Esophagus squamous epithelium (tissue), 5 donors: ENCODE measurements at regions not wholly inside any gene's neighbourhood (a gene's known extent, or its start where the extent isn't known, plus 50 kb on each side); places are given as distances from the start of the nearest gene placed in this dataset.

Experiments used
- DNase-seq: peaks from one replicate; lab custom pipeline; 2025; lab: John Stamatoyannopoulos, UW
- H3K27ac ChIP-seq, 4 donors: fragments of 200-600 bp; sonication (generic); one replicate each; pipeline ENCODE4 v1.5.1; 2016 to 2019; ENCODE audit warnings: mild to moderate bottlenecking in 1 of 4
- H3K27me3 ChIP-seq, 4 donors: fragments of 200-600 bp; sonication (generic); 1 replicate in 3 of 4; 2 replicates in 1 of 4; pipeline versions ENCODE4 v1.5.1 to v1.6.0; 2017 to 2021; ENCODE audit warnings: antibody characterized with exemption in 1 of 4
- H3K36me3 ChIP-seq, 3 donors: fragments of 200-600 bp; sonication (generic); one replicate each; pipeline ENCODE4 v1.5.1; 2016 to 2019
- H3K4me1 ChIP-seq, 3 donors: fragments of 200-600 bp; sonication (generic); one replicate each; pipeline ENCODE4 v1.5.1; 2017 to 2019
- H3K4me3 ChIP-seq, 4 donors: fragments of 200-600 bp; sonication (generic); 1 replicate in 3 of 4; 2 replicates in 1 of 4; pipeline ENCODE4 v1.5.1; 2016 to 2019; ENCODE audit warnings: mild to moderate bottlenecking in 2 of 4, moderate library complexity in 1 of 4
- H3K9me3 ChIP-seq, 3 donors: fragments of 200-600 bp; sonication (generic); one replicate each; pipeline ENCODE4 v1.5.1; 2016 to 2019
- POLR2A ChIP-seq, 4 donors: fragments of 450-650 bp; IDR thresholded peaks; one replicate each; pipeline ENCODE4 v1.6.1; 2017; ENCODE audit warnings: antibody characterized with exemption in 4 of 4, mild to moderate bottlenecking in 4 of 4, moderate library complexity in 3 of 4
- WGBS, 2 donors: methylation state at CpG; one replicate each; pipeline ENCODE4 v1.1.5; 2018; 5-methylcytosine and 5-hydroxymethylcytosine counted together
- intact Hi-C: fragments of 100-400 bp; cut with DNase I; formaldehyde crosslinking; loops from one replicate; pipeline ENCODE4 v1.15.0; 2022
- TF ChIP-seq, protein P1 (sequence below), 6 experiments: fragments of 450-650 bp in 4 of 6; fragments of 200-600 bp in 2 of 6; sonication (generic) in 2 of 6; IDR thresholded peaks; one replicate each; pipeline ENCODE4 v1.5.1; 2016 to 2019; ENCODE audit warnings: antibody characterized with exemption in 6 of 6, mild to moderate bottlenecking in 4 of 6, moderate library complexity in 4 of 6
- donor health status: DM: yes; HTN: yes; CAD: no.

DNA sequence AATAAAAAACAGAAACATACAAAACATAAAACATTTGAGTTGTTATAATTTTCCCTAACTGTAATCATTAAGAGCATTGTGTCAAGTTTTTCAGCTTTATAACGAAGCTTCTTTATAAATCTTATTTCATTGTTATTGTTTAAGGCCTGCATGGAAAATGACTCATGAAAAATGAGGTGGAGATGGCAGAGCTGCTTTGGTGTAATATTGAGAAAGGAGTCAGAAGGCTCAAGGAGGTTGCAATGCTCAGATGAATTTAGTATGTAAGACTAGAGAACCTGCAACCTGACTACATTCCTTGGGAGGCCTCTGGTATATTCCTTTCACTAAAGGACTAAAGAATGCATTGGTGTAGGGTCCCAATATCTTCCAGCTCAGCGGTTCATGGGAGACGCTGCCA, 61.5 kb downstream of the TMEM30B start:
- Histone ChIP-seq H3K4me3 (no peak overlapping the region), H3K4me1 (peaks cover 0 to 14% (median 0%) of the 10 kb centered on the region in 3 donors), H3K9me3 (no peaks in the 10 kb centered on the region), H3K27me3 (peaks cover 0 to 26% (median 0%) of the 10 kb centered on the region in 4 donors), H3K27ac (no peak overlapping the region), H3K36me3 (no peaks in the 10 kb centered on the region)
- no peak for DNase-seq
- intact Hi-C loops: no loop called here
- TF ChIP-seq, protein P1, sequence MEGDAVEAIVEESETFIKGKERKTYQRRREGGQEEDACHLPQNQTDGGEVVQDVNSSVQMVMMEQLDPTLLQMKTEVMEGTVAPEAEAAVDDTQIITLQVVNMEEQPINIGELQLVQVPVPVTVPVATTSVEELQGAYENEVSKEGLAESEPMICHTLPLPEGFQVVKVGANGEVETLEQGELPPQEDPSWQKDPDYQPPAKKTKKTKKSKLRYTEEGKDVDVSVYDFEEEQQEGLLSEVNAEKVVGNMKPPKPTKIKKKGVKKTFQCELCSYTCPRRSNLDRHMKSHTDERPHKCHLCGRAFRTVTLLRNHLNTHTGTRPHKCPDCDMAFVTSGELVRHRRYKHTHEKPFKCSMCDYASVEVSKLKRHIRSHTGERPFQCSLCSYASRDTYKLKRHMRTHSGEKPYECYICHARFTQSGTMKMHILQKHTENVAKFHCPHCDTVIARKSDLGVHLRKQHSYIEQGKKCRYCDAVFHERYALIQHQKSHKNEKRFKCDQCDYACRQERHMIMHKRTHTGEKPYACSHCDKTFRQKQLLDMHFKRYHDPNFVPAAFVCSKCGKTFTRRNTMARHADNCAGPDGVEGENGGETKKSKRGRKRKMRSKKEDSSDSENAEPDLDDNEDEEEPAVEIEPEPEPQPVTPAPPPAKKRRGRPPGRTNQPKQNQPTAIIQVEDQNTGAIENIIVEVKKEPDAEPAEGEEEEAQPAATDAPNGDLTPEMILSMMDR (IDR thresholded peaks at IDR 0.05): no peak
- no peak for TF ChIP-seq POLR2A (IDR thresholded peaks at IDR 0.05)
- 74 to 86% methylated on average over 2 to 3 of the region's 3 CpGs for WGBS, 2 donors

DNA sequence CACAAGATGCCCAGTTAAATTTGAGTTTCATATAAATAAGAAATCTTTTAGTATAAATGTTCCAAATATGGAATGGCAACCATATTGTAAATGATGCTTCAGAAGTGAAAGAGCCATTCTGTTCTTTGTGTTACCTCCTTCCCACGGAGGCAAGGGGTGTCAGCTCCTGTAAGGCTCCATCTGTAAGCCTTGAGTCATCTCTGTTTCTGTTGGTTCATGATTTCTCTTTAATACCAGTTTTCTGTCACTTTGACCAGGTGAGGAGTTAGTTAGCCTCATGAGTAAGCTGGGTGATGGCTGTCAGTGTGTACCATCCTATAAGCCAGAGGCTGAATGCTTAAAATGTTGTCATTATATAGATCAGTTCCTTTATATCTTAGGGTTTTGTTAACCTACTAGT, 61.9 kb downstream of the TMEM30B start:
- WGBS, 2 donors: 24 to 50% methylated on average over 1 of the region's 1 CpG
- no peak for DNase-seq
- intact Hi-C loops: no loop called here
- no peaks in the 10 kb centered on the region for H3K36me3 ChIP-seq
- H3K27ac ChIP-seq: no peak overlapping the region
- H3K9me3 ChIP-seq: no peaks in the 10 kb centered on the region
- TF ChIP-seq, protein P1 (IDR thresholded peaks at IDR 0.05): no peak
- TF ChIP-seq POLR2A (IDR thresholded peaks at IDR 0.05): no peak
- H3K27me3 ChIP-seq: peaks cover 0 to 26% (median 0%) of the 10 kb centered on the region in 4 donors
- no peak overlapping the region for H3K4me3 ChIP-seq
- H3K4me1 ChIP-seq: peaks cover 0 to 14% (median 0%) of the 10 kb centered on the region in 3 donors

DNA sequence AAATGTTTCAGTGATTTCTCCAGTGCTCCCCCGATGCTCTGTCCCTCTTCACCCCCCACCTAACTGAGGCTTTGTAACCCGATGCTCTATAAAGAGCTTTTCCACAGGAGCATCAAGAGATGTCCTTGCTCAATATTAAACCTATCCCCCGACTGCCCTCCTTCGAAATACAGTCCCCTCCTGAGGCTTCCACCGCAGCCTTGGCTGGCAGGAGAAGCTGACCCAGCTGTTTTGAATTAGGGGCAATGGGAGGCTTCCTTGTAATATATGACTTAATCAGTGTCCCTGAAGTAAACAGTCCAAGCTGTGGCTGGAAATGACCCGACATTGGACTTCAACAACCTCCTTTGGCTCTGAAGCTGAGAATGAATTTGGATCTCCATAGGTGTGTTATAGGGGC, 62.4 kb downstream of the TMEM30B start:
- TF ChIP-seq POLR2A (IDR thresholded peaks at IDR 0.05): no peak
- TF ChIP-seq, protein P1 (IDR thresholded peaks at IDR 0.05): no peak
- Histone ChIP-seq H3K4me3 (no peak overlapping the region), H3K27me3 (peaks cover 0 to 26% (median 0%) of the 10 kb centered on the region in 4 donors), H3K4me1 (peaks cover 0 to 14% (median 0%) of the 10 kb centered on the region in 3 donors), H3K36me3 (no peaks in the 10 kb centered on the region), H3K9me3 (no peaks in the 10 kb centered on the region), H3K27ac (no peak overlapping the region)
- intact Hi-C loops: no loop called here
- no peak for DNase-seq
- 46 to 57% methylated on average over 6 of the region's 6 CpGs for WGBS, 2 donors

DNA sequence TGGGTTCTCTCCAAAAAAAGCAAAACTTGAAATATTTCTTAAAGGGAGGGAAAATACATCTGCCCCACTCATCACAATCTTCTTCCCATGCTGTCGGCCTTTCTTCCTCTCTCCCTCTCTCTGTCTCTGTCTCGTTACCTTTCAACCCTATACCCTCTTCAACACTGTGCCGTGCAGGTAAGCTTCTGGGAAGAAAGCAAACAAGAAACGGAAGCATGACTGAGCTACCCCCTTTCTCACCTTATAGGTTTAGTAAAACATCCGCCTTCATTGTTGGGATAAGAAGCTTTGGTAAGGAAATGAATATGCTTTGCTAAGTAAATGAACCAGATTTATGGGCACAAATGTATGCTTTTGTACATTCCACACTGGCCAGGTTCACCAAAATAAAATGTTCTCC, 63.0 kb downstream of the TMEM30B start:
- WGBS, 2 donors: 66 to 72% methylated on average over 5 of the region's 5 CpGs
- intact Hi-C loops: no loop called here
- Histone ChIP-seq H3K4me1 (peaks cover 0 to 14% (median 0%) of the 10 kb centered on the region in 3 donors), H3K36me3 (no peaks in the 10 kb centered on the region), H3K27ac (no peak overlapping the region), H3K27me3 (peaks cover 0 to 20% (median 0%) of the 10 kb centered on the region in 4 donors), H3K4me3 (no peak overlapping the region), H3K9me3 (no peaks in the 10 kb centered on the region)
- TF ChIP-seq, protein P1 (IDR thresholded peaks at IDR 0.05): no peak
- TF ChIP-seq POLR2A (IDR thresholded peaks at IDR 0.05): no peak
- no peak for DNase-seq

DNA sequence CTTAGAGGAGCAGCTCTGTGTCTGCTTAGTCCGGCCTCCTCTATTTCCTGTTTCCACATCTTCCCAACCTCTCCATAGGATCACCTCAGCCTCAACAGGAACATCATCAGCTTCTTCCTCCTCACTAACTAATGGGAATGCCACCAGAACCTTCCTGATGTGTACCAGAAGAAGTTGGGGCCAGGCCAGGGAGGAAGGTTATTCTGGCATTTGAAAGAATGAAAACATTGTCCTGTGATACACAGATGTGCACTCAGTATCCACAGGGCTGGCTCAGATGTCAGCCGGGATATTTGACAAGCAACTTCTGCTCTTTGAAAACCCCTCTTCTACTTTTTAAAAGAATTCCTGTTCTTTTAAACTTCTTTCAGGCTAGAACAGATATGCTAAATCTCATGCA, 63.6 kb downstream of the TMEM30B start:
- Histone ChIP-seq H3K36me3 (no peaks in the 10 kb centered on the region), H3K4me3 (no peak overlapping the region), H3K27ac (no peak overlapping the region), H3K27me3 (peaks cover 0 to 20% (median 0%) of the 10 kb centered on the region in 4 donors), H3K4me1 (peaks cover 0 to 14% (median 0%) of the 10 kb centered on the region in 3 donors), H3K9me3 (no peaks in the 10 kb centered on the region)
- intact Hi-C loops: no loop called here
- DNase-seq: no peak
- WGBS, 2 donors: 69 to 75% methylated on average over 2 of the region's 2 CpGs
- TF ChIP-seq, protein P1 (IDR thresholded peaks at IDR 0.05): no peak
- no peak for TF ChIP-seq POLR2A (IDR thresholded peaks at IDR 0.05)
